Right ventricle myocardium inferior (tissue), 1 donor: ENCODE measurements at regions not wholly inside any gene's neighbourhood (a gene's known extent, or its start where the extent isn't known, plus 50 kb on each side); places are given as distances from the start of the nearest gene placed in this dataset.
"Not testable (repeated sequence)": the region's sequence is repeated elsewhere in the genome, so short reads cannot be mapped to it uniquely, and the experiment has no call there.

Experiments used
- ATAC-seq: fragments of 200-7000 bp; cut with Tn5 transposase; one replicate; pipeline ENCODE4 v1.9.1; 2020; ENCODE audit warnings: mild to moderate bottlenecking, moderate library complexity
- DNase-seq: peaks from one replicate; pipeline ENCODE4 v3.0.0; 2021; ENCODE audit errors: missing footprints
- intact Hi-C: fragments of 100-400 bp; cut with DNase I; formaldehyde crosslinking; loops from one replicate; pipeline ENCODE4 v1.11.0; 2022
- donor health status: DM: no; HTN: yes; CAD: no; lungs with severe emphysema.

DNA sequence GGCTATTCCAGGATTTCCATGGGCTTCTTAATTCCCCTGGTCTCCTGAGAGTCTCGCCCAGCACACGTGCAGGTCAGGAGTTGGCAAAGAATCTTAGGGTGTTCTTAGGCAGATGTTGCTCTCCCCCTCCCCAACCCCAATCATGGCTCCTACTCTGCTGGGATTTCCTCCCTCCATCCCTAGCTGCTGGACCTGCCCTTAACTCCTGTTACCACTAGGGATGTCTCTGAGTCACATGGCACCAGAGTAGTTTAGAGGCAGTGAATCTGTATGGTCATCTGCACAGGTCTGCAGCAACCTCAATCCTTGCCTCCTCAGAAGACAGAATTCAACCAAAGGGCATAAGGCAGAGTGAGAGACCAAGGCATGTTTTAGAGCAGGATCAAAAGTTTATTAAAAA, 51.8 kb upstream of the CHST3 start:
- DNase-seq (no peak), ATAC-seq (no peak)
- intact Hi-C loops = no loop called here

- ATAC-seq (peak; percentile 50), DNase-seq (no peak)
- intact Hi-C loops = no loop called here
Observed at GRCh38 chr10:71911296-71911953, 52.8 kb upstream of the CHST3 start.

DNA sequence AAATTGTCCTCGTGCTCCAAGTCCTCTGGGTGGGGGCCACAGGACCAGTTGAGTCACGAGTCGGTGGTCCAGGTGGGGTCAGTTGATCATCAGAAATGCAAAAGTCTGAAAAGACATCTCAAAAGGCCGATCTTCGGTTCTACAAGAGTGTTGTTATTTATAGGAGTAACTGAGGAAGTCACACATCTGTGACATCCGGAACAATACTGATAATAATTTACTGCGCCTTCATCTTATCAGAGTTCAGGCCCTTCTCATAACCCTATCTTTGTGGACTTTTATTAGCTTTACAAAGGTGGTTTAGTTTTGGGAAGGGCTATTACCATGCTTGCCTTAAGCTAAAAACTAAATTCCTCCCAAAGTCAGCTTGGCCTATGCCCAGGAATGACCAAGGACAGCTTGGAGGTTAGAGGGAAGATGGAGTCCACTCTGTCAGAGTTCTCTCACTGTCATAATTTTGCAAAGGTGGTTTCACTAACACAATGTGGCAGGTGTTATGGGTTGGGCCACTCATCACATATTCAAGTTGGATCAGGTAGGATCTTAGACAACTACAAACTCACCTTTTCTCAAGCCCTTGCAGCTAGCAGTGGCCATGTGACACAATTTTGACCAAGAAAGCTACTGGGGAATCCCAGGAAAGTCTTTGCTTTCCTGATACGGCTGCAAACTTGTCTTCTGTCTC, 54.7 kb upstream of the CHST3 start:
- DNase-seq (no peak), ATAC-seq (no peak)
- intact Hi-C loops = no loop called here

- no peak for ATAC-seq
- no peak for DNase-seq
- intact Hi-C loops = no loop called here
Observed at GRCh38 chr10:71908998-71909397, 55.2 kb upstream of the CHST3 start.

- no peak for ATAC-seq
- no peak for DNase-seq
- intact Hi-C loops = no loop called here
Observed at GRCh38 chr10:71905164-71905563, 54.1 kb upstream of the PSAP start.

DNA sequence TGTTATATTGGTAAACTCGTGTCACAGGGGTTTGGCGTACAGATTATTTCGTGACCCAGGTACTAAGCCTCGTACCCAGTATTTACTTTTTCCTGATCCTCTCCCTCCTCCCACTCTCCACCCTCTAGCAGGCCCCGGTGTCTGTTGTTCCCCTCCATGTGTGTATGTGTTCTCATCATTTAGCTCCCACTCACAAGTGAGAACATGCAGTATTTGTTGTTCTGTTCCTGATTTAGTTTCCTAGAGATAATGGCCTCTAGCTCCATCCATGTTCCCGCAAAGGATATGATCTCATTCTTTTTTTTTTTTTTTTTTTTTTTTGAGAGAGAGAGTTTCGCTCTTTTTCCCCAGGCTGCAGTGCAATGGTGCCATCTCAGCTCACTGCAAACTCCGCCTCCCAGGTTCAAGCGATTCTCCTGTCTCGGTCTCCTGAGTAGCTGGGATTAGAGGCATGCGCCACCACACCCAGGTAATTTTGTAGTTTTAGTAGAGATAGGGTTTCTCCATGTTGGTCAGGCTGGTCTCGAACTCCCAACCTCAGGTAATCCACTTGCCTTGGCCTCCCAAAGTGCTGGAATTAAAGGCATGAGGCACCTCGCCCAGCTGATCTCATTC, 52.7 kb upstream of the PSAP start:
- DNase-seq, intact Hi-C loops: not testable (repeated sequence)
- ATAC-seq = peak; percentile 73

- ATAC-seq = no peak
- intact Hi-C loops = no loop called here
- no peak for DNase-seq
Observed at GRCh38 chr10:71902351-71902750, 51.3 kb upstream of the PSAP start.
